Activated CD4-positive, alpha-beta T cell treated with anti-CD3 and anti-CD28 coated beads, Interleukin-2, amount 50 U/mL, for 48 hours (primary cell): ENCODE measurements at regions not wholly inside any gene's neighbourhood (a gene's known extent, or its start where the extent isn't known, plus 50 kb on each side); places are given as distances from the start of the nearest gene placed in this dataset.
A peak's percentile ranks its signal among the peaks of the same experiment; 100 is the strongest.
"Not testable (repeated sequence)": the region's sequence is repeated elsewhere in the genome, so short reads cannot be mapped to it uniquely, and the experiment has no call there.

ENCODE experiments used
- DNase-seq, 2 experiments: peaks; one replicate each; pipeline ENCODE4 v3.0.0-alpha.2; 2020

DNA sequence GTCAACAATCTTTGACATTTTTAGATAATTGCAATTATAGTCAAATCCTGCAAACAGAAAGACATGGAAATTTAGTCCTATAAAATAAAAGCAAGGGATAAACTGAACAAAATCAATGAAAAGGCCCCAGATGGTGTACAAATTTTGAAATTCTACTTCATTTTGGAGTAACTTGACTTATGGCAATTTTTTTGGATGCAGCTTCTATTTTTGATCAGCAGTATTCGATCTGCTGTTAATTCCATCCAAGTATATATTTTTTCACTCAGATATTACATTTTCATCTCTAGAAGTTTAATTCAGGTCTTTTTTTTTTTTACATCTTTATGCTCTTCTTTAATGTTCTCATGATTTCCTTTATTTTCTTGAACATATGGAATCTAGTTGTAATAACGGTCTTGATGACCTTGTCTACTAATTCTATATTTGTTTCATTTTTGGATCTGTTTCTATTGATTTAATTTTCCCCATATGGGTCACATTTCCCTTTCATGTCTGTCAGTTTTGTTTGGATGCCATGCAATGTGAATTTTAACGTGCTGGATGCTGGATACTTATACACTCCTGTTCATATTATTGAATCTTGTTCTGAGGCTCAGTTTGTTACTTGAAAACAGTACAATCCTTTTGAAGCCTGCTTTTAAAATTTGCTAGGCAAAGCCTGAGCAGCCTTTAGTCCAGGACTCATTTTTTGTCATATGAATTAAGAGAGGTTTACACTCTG is 164.3 kb upstream of the FAM3C start:
- DNase-seq, result no peak

DNA sequence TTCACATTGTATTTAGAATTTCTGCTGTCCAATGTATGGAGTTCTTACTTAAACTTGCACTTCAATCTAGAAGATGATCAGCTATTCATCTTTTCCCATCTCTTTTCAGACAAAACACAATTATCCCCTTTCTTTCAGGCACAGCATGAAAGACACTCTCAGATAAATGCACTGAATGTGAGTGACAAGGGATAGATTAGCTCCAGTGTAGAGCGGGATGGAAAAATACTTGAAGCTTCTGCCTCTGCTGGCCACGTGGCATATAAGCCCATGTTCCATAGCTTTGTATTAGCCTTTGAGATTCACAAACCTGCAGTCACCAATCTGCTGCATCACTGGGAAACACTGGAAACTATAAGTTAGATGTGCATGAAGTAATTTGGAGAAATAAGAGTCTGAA is 162.2 kb upstream of the FAM3C start:
- no peak for DNase-seq

DNA sequence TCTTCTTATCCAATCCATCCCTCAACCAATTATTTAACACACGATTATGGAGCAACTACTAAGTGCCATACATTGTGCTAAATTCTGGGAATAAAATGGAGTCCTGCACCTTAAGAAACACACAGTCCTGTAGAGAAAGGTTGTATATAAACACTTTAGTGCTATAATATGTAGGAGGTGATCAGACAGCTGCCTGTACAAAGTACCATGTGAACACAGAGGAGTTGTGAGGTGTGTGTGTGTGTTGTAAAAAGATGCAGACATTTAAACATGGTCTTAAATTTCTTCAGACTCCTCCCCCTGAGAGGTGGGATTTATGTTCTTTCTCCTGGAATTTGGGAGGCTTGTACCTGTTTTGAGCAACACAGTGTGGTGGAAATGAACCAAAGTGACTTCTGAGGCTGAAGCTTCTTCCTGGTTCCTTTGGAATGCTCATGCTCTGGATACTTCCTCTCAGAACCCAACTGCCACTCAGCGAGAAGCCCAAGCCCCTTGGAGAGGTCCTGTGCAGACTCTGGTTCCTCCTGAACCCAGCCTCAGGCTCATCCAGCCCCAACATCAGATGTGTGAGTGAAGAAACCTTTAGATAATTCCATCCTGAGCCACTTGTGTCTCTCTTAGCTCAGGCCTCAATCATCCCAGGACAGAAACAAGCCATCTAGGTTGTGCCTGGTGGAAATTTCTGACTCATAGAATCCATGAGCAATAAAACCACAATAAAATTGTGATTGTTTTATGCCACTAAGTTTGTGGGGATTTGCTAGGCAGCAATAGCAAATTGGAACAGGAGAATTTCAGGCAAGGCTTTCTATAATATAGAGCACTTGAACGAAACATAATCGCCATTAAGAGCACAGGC is 161.2 kb upstream of the FAM3C start:
- DNase-seq, result no peak

DNA sequence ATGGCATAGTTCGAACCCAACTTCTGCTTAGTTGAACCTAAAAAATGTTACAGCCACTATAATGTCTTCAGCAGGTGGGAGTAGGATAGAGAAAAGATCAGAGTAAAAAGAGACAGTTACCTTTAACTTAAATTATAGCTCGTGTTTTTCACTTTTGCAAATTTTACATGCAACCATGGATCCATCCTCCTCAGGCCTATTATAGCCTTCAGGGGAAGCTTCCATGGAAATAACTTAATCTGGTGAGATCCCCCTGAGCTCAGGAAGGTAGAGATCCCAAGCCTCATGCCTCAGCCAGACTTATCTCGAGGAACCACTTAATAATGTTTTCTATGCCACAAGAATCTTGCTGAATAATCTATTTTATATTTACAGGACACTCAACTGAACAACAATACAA is 159.4 kb upstream of the FAM3C start:
- DNase-seq, result no peak

DNA sequence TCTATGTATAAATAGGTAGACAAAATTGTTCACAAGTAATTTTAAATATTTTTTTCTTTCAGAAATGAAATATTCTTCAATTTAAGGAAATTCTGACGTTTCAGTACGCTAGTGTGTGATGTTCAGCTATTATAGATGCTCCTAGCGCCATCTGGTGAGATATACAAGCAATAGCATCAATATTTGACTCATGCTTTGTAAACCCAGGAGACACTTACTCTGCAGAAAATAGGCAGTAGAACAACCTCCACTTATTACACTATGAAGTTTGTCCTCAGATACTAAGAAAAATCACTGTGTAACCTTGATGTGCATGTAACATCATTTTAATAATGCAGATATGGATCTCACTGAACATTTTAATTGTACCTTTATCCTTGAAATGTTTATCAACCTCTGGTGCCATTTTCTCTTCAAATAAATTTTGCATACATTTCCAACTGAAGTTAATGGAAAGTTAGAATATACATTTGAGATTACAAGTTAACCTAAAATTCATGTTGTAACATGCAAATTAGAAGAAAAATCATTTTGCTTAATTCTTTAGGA is 151.5 kb upstream of the FAM3C start:
- no peak for DNase-seq

DNA sequence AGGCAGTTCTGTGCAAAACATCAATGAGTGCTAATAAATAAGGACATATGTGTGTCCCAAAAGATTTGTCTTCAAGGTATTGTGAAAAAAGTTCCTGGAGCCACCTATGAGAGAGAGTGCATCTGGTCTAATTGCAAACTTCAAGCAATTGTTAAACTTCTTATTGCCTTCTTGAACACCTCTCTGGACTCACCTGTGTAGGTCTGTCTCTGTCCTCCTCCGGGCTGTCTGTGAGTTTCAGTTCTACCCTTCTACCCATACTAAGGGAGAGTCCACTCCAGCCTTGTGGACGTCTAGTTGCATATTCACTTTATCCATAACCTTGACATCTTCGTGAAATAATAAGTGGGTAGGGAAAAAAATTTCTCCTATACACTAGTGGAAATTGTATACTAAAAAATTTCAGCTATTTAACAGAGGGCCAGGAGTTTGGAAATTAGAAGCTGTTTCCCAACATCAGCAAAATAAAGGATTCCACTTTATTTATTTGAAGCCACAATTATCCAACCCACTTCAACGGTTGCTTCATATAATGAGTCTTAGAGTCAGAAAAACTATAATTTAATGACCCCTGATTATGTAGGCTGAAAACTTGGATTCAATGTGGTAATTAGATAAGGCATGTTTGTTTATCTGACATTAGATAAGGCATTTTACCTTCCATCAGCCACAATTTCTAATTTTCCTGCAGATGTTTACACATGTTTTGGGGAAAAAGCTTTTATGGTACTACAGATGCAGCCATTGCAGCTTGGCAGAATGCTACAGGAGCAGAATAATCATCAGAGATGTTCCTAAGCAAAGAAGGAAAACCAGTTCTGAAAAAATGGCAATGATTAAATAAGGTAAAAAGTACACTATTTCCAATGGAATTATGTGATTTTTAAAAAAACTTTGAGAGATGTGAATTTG is 150.8 kb upstream of the FAM3C start:
- DNase-seq, result no peak

DNA sequence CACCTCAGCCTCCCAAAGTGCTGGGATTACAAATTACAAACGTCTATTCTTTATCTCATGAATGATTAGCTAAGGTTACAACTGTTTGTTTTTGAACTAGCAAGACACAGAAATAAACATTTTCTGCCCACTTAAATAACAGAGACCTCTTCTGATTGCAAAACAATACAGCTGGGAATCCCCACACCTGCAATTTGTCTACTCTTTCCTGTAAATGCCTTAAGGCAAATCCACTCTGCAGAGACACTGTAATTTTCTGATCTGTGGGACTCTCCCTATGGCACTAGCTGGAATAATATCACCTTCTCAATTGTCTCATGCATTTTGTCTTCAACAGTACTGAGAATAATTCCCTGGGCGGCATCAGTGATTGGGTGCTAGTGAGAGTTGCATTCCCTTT is 149.3 kb upstream of the FAM3C start:
- no peak for DNase-seq

DNA sequence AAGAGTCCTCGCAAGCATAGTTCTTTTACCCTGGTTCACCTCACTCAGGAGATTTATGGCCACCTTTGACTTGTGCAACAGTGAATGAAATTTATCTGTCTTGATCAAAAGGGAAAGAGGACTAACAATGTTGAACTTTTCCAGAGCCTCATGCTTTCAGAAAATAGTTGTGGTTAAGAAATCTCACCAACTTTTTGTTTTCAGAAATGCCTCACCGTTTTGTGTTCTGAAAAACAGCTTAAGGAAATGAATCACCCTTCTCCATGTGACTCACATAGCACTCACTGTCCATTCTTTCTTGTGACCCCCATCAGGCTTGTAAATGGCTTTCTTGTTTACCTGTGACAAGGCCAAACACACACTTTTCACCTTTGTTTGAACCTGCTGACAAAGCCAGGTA is 148.6 kb upstream of the FAM3C start:
- DNase-seq, result no peak

DNA sequence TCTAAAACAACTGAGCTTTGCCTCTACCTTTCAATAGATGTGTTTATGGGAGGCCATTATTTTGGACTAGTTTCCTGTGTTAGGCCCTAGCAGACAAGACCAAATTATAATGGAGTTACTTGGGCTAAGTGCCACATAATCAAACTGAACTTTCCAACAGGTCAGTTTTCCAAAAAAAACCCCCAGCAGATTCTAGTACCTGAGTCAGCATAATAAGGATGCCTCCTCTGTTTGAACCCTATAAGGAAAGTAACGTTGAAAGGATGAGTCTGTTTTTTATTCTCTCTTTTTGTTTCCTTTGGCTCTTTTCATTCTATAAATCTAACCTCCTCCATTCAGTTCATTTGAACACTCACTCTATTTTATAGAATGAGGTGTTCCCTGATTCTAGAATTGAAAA is 148.1 kb upstream of the FAM3C start:
- no peak for DNase-seq

DNA sequence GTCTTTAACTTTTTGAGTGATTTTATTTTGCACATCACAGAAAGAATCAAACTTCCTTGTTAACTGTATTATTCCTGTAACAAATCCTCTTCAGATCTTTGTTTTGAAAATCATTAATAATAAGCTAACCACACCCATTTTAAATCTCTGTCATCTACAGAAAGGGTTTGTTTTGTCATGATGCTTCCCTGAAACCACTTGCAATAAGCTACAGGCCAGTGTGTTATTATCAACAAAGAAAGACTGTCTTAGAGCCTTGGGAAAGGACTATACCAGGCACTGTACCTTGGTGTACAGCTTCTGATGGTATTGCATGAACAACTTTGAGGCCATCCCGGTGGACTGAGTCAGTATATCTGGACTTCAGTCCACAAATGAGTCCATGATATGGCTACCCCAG is 145.3 kb upstream of the FAM3C start:
- DNase-seq, result no peak

DNA sequence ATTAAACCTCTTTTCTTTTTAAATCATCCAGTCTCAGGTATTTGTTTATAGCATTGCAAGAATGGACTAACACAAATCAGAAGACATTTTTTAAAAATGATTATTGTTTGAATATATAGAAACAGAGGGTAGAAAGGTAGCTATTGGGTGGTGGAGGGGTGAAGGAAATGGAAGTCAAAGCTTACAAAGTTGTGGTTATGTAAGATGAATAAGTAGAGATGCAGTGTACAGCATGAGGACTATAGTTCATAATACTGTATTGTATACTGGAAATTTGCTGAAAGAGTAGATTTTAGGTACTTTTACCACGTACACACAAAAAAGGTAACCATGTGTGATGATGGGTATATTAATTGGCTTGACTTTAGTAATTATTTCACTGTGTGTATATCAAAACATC is 144.0 kb upstream of the FAM3C start:
- DNase-seq, result no peak

DNA sequence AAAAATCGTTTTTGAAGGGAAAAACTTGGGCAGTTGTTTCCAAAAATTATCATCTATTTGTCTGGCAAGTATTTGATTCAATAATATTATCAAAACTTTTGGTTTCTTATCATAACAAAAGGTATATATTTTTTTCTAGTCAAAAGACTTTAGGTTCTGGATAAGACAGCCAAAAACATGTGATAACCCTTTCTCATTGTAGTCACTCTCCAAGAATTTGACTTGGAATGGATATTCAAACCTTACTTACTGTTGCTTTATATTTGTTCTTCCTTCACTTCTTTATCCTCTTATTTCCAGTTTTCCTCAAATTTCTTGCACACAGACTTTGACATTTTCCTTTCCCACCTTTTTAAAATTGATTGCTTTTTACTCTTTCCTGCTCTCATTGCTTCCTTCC is 140.9 kb upstream of the FAM3C start:
- no peak for DNase-seq

DNA sequence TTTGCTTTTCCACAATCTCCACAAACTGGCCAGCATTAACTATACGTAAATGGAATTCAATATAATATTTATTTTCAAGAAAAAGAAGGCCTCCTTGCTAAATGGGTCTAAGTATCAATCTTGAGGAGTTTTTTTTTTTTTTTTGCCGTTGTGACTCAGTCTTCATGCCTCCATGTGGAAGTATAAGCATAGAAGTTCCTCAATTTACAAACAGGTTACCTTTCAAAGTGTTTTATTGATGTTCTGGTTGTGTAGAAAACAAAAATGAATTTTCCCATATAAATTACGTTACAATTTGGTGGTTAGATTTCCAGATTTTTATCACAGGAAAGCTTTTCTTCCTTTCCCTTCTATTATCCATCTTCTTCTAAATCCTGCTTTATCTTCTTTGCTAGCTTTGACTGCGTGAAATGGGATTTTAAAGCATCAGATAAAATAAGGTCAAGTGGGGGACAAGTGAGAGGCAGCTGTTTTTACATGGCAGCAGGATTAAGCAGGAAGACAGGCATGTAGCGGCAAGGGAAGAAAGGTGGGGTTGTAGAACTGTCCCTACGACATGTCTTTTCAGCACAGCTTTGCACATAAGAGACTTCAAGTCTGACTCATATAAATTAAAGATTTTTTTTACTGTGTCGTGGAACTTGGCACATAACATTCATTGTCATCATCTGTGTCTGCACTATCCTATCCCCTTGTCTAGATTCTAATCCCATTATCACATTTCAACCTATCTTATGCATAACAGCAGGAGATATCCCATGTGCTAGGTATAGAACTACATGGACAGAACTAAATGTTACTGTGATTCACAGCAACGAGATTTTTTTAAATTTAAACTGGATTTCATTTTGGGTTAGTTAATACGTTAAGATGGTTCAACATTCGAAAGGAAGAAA is 135.3 kb upstream of the FAM3C start:
- DNase-seq, result no peak

DNA sequence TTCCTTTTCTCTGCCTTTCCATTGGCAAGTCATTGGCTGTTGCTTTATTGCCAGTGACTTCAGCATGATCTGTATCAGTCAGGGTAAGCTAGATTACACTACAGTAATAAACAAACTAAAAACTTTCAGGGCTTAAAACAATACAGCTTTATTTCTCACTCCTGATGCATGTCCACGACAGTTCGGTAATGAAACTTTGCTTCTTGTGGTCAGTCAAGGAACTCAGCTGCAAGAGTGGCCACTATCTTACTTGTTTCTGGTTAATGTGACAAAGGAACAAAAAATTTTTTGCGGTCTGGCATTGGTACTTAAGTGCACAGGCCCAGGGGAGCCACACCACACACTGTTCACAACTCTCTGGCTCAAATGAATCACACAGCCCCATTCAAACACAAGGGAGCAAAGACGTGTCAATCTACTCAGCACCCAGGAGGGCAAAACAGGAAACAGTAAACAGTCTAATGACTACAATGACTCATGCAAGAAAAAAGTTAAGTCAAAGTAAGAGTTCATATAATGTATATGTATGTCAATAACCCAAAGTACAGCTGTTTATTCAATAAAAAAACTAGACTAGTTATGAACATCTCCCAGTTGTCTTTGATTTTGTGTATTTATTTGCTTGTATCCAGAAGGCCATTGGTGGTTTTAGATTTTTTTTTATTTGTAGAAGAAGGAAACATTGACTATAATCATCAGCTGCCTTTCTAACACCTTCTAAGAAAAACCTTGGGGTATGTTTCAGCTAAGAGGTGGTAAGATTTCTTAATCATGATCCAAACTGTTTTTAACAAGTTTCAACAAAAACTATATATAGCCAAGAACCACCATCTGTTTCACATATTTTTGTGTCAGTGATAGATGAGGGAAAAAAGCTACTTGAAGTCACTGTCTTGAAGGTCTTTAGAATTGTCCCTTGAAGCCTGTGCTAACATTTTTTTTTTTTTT is 134.4 kb upstream of the FAM3C start:
- DNase-seq, result peak; percentile 39 to 56

DNA sequence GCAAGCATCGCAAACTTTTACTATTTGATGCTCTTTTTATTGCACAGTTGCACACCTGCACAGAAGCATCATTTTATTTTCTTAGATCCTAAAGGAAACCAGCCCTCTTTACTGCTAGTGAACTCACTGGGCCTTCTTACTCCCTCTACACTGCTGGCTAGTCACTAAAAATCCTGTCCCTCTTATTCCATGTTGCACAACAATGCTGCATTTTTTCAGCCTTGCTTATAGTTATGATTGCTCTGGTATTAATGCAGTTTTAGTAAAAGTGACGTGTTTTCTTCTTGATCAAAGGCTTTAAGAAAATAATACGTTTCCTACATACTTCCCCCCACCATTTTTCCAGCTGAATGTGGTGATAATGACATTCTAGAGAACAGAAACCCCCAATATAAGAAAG is 132.9 kb upstream of the FAM3C start:
- DNase-seq, result no peak

DNA sequence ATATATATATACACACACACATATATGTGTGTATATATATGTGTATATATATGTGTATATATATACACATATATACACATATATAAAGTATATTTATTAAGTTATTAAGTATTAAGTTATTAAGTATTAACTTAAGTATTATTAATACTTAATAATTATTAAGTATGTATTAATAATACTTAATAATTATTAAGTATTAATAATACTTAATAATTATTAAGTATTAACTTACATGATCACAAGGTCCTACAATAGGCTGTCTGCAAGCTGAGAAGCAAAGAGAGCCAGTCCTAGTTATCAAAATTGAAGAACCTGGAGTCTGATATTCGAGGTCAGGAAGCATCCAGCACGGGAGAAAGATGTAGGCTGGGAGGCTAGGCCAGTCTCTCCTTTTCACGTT is 130.1 kb upstream of the FAM3C start:
- not testable (repeated sequence) for DNase-seq

DNA sequence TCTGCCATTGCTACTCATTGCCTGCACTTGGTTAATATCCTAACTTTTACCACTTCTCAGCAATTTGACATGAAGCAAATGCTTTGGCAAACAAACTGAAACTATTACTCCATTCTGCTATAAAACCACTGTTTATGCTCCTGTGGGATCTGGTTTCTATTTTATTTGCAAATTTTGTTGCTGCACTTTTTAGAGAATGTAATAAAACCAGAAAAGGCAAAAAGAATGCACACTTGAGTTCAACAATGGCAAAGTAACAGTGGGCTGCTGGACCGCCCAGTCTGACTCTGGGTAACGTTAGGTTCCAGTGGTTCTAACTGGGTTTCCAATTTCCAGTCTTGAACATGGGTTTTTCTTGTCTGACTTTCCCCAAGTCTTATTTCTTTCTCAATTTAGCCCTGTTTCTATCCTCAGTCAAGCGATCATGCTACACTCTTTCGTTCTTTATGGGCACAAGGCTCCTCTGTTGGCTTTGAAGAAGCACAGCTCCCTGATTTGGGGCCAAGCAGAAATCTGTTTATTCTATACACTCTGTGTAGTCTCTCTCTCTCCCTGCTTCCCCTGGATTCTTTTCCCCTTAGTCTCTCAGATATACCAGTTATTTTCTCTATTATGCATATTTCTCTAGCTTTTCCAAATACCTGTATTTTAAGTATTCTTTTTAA is 129.2 kb upstream of the FAM3C start:
- DNase-seq, result no peak

DNA sequence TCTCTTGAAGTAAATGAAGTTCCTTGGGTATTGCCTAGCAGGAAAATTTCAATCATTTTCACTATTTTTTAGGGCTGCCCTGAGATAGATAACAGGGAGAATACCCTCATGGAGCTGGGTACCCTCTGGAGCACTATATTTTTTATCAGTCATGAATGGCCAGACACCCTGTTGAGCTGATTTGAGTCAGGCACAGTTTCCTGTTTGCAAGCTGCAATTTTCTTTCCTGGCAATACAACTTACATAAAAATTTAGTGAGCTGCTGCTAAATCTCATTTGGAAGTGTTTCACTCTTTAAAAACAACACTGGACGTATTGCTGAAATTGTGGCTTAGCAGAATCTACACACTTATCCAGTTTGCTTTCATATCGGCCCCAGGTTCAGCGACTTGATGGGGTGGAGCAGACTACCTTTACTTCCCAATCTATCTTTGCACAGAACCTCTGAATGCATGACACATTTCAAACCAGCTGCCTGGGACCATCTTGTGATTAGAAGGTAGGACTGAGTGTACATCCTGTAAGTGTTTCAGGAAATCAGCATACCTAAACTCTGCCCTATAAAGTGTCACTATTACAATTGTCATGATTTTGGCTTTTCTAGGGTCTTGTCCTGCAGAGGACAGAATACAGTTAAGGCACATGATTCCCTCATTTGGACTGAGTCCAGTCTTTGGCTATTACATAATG is 125.7 kb upstream of the FAM3C start:
- no peak for DNase-seq

DNA sequence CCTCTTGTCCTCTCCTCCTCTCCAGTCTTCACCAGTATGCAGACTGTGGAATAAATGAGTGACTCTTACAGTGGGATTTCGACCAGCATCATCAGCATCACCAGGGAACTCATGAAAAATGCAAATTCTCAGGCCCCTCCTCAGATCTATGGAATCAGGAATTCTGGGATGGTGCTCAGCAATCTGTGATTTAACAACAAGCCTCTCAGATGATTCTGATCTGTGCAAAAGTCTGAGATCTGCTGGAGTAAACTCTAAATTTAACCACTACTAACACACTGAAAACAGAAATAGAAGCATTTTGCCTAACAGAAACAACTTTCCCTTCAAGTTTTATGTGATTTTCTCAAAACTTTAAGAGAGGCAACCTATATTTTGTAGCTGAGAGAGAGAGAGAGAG is 124.8 kb upstream of the FAM3C start:
- DNase-seq, result no peak
